ENCODE measurements at regions not wholly inside any gene's neighbourhood (a gene's known extent, or its start where the extent isn't known, plus 50 kb on each side); places are given as distances from the start of the nearest gene placed in this dataset.

GRCh38 chr2:67566958-67567635 lies 170.0 kb downstream of the ETAA1 start:
- H3K36me3 ChIP-seq (ENCODE audit: control insufficient read depth in 1 of 2, insufficient read depth in 2 of 2, low read length in 2 of 2), result no peaks in the 10 kb centered on the region
- ChIA-PET POLR2A (no interaction called here), CTCF (no interaction called here), RAD21 (ENCODE audit: low non-redundant PET in 1 of 2, low total read pairs in 2 of 2, uncharacterized antibody in 2 of 2, unreplicated experiment in 2 of 2) (no interaction called here)
- ATAC-seq, result no peak
- no peaks in the 10 kb centered on the region for H3K9me3 ChIP-seq (ENCODE audit: control insufficient read depth in 1 of 2, insufficient read depth in 1 of 2, low read depth in 1 of 2, low read length in 2 of 2)
- H3K4me2 ChIP-seq (ENCODE audit: low read length), result no peak overlapping the region
- no peak for TF ChIP-seq ATF3 (IDR thresholded peaks at IDR 0.05)
- H3K27me3 ChIP-seq (ENCODE audit: insufficient read depth, low read length), result no peaks in the 10 kb centered on the region
- BruUV-seq (replicated peaks), result no TSS peak
- intact Hi-C loops (cut with micrococcal nuclease), result no loop called here
- DNase-seq (ENCODE audit: low read depth, low spot score), result no peak
- H2AFZ ChIP-seq (ENCODE audit: low read depth, low read length, poor library complexity, severe bottlenecking), result no peak overlapping the region
- no peaks in the 10 kb centered on the region for H3K9me2 ChIP-seq (ENCODE audit: insufficient read depth)
- H4K20me1 ChIP-seq (ENCODE audit: insufficient read depth), result no peaks in the 10 kb centered on the region
- H3K79me2 ChIP-seq (ENCODE audit: insufficient read depth, low read length), result no peaks in the 10 kb centered on the region
- no peak overlapping the region for H3K4me3 ChIP-seq (replicated peaks in 1 of 2; ENCODE audit: low read depth in 1 of 2, low read length in 2 of 2)
- no peaks in the 10 kb centered on the region for H3K4me1 ChIP-seq (ENCODE audit: control insufficient read depth in 1 of 2, insufficient read depth in 2 of 2, low read length in 2 of 2)
- H3K9ac ChIP-seq (ENCODE audit: low read length), result no peak overlapping the region
- no peak overlapping the region for H3K27ac ChIP-seq (ENCODE audit: low read depth, low read length)

- no peaks in the 10 kb centered on the region for H3K4me1 ChIP-seq (ENCODE audit: control insufficient read depth in 1 of 2, insufficient read depth in 2 of 2, low read length in 2 of 2)
- no peak overlapping the region for H3K27ac ChIP-seq (ENCODE audit: low read depth, low read length)
- H4K20me1 ChIP-seq (ENCODE audit: insufficient read depth), result no peaks in the 10 kb centered on the region
- no peak overlapping the region for H3K9ac ChIP-seq (ENCODE audit: low read length)
- H3K36me3 ChIP-seq (ENCODE audit: control insufficient read depth in 1 of 2, insufficient read depth in 2 of 2, low read length in 2 of 2), result no peaks in the 10 kb centered on the region
- H2AFZ ChIP-seq (ENCODE audit: low read depth, low read length, poor library complexity, severe bottlenecking), result no peak overlapping the region
- H3K27me3 ChIP-seq (ENCODE audit: insufficient read depth, low read length), result no peaks in the 10 kb centered on the region
- ChIA-PET POLR2A (no interaction called here), CTCF (no interaction called here), RAD21 (ENCODE audit: low non-redundant PET in 1 of 2, low total read pairs in 2 of 2, uncharacterized antibody in 2 of 2, unreplicated experiment in 2 of 2) (no interaction called here)
- no TSS peak for BruUV-seq (replicated peaks)
- intact Hi-C loops (cut with micrococcal nuclease), result no loop called here
- DNase-seq (ENCODE audit: low read depth, low spot score) (no peak), ATAC-seq (no peak)
- H3K9me3 ChIP-seq (ENCODE audit: control insufficient read depth in 1 of 2, insufficient read depth in 1 of 2, low read depth in 1 of 2, low read length in 2 of 2), result no peaks in the 10 kb centered on the region
- no peaks in the 10 kb centered on the region for H3K9me2 ChIP-seq (ENCODE audit: insufficient read depth)
- H3K4me2 ChIP-seq (ENCODE audit: low read length), result no peak overlapping the region
- H3K4me3 ChIP-seq (replicated peaks in 1 of 2; ENCODE audit: low read depth in 1 of 2, low read length in 2 of 2), result no peak overlapping the region
- H3K79me2 ChIP-seq (ENCODE audit: insufficient read depth, low read length), result no peaks in the 10 kb centered on the region
- no peak for TF ChIP-seq ZNF274 (IDR thresholded peaks at IDR 0.05; ENCODE audit: low read depth, low read length)
- TF ChIP-seq SIN3A (IDR thresholded peaks at IDR 0.05; ENCODE audit: low read depth), result no peak
- no peak for TF ChIP-seq REST (IDR thresholded peaks at IDR 0.05; ENCODE audit: low read depth)
- no peak for TF ChIP-seq SRF (IDR thresholded peaks at IDR 0.05; ENCODE audit: low read depth)
- TF ChIP-seq ZBTB33 (IDR thresholded peaks at IDR 0.05; ENCODE audit: extremely low read depth, insufficient replicate concordance, low read length), result no peak
- no peak for TF ChIP-seq ZFX (IDR thresholded peaks at IDR 0.05)
- no peak for TF ChIP-seq JUND (IDR thresholded peaks at IDR 0.05)
- no peak for TF ChIP-seq TCF7L2 (IDR thresholded peaks at IDR 0.05; ENCODE audit: borderline replicate concordance, extremely low read depth, insufficient read depth, insufficient read length)
- no peak for TF ChIP-seq YY1 (IDR thresholded peaks at IDR 0.05; ENCODE audit: extremely low read depth, insufficient replicate concordance, low read depth, low read length)
- TF ChIP-seq RAD21 (IDR thresholded peaks at IDR 0.05; ENCODE audit: low read depth), result no peak
- no peak for TF ChIP-seq POLR2A (IDR thresholded peaks at IDR 0.05; ENCODE audit: borderline replicate concordance, extremely low read depth, insufficient read depth, insufficient read length)
- TF ChIP-seq EZH2 (IDR thresholded peaks at IDR 0.05), result no peak
- no peak for TF ChIP-seq ATF3 (IDR thresholded peaks at IDR 0.05)
- TF ChIP-seq FOSL1 (IDR thresholded peaks at IDR 0.05; ENCODE audit: low read depth), result no peak
- no peak for TF ChIP-seq POLR2AphosphoS5 (IDR thresholded peaks at IDR 0.05; ENCODE audit: low read depth, low read length)
Observed at GRCh38 chr2:67567886-67568285, 170.8 kb downstream of the ETAA1 start.

Data from HCT116 (cell line).